Smooth muscle cell (in vitro differentiated cells): ENCODE measurements at regions not wholly inside any gene's neighbourhood (a gene's known extent, or its start where the extent isn't known, plus 50 kb on each side); places are given as distances from the start of the nearest gene placed in this dataset.

Experiments
- DNase-seq: peaks from one replicate; lab custom pipeline; 2025; ENCODE audit not compliant: unreplicated experiment; lab: John Stamatoyannopoulos, UW
- H2AFZ ChIP-seq: fragments of 200-600 bp; sonication (generic); 2 replicates; pipeline ENCODE4 v1.6.0; 2016; ENCODE audit warnings: antibody characterized with exemption, low read depth, mild to moderate bottlenecking
- H3F3A ChIP-seq: fragments of 200-600 bp; sonication (generic); 2 replicates; pipeline ENCODE4 v1.6.0; 2017; ENCODE audit warnings: antibody characterized with exemption, low read depth
- H3K27ac ChIP-seq: fragments of 200-600 bp; sonication (generic); 2 replicates; pipeline ENCODE4 v1.5.1; 2016; ENCODE audit warnings: low read depth, mild to moderate bottlenecking
- H3K27me3 ChIP-seq: fragments of 200-600 bp; sonication (generic); 2 replicates; pipeline ENCODE4 v1.6.1; 2016; ENCODE audit warnings: low read depth, mild to moderate bottlenecking
- H3K36me3 ChIP-seq: fragments of 200-600 bp; sonication (generic); 2 replicates; pipeline ENCODE4 v1.5.1; 2016; ENCODE audit warnings: low read depth
- H3K4me1 ChIP-seq: fragments of 200-600 bp; sonication (generic); 2 replicates; pipeline ENCODE4 v1.5.1; 2016; ENCODE audit warnings: low read depth
- H3K4me2 ChIP-seq: fragments of 200-600 bp; sonication (generic); 2 replicates; pipeline ENCODE4 v1.6.0; 2016; ENCODE audit warnings: mild to moderate bottlenecking
- H3K4me3 ChIP-seq: fragments of 200-600 bp; sonication (generic); 2 replicates; pipeline ENCODE4 v1.5.1; 2016; ENCODE audit warnings: mild to moderate bottlenecking
- H3K79me2 ChIP-seq: fragments of 200-600 bp; sonication (generic); 2 replicates; pipeline ENCODE4 v1.6.0; 2016; ENCODE audit warnings: low read depth, mild to moderate bottlenecking
- H3K9ac ChIP-seq: fragments of 200-600 bp; sonication (generic); 2 replicates; pipeline ENCODE4 v1.6.0; 2016; ENCODE audit warnings: low read depth
- H3K9me3 ChIP-seq: fragments of 200-600 bp; sonication (generic); replicated peaks from 2 replicates; pipeline ENCODE4 v1.5.1; 2016; ENCODE audit warnings: low read depth
- H4K20me1 ChIP-seq: fragments of 200-600 bp; sonication (generic); 2 replicates; pipeline ENCODE4 v1.6.0; 2016; ENCODE audit warnings: low read depth
- WGBS: methylation state at CpG from one replicate; pipeline ENCODE4 v1.1.7; 2016; ENCODE audit warnings: low lambda C conversion rate; 5-methylcytosine and 5-hydroxymethylcytosine counted together
- TF ChIP-seq, protein P1 (sequence below): fragments of 200-600 bp; sonication (generic); IDR thresholded peaks from 2 replicates; pipeline ENCODE4 v1.5.1; 2017; ENCODE audit warnings: borderline replicate concordance, mild to moderate bottlenecking, antibody characterized with exemption; ENCODE audit not compliant: insufficient read depth, poor library complexity, severe bottlenecking

DNA sequence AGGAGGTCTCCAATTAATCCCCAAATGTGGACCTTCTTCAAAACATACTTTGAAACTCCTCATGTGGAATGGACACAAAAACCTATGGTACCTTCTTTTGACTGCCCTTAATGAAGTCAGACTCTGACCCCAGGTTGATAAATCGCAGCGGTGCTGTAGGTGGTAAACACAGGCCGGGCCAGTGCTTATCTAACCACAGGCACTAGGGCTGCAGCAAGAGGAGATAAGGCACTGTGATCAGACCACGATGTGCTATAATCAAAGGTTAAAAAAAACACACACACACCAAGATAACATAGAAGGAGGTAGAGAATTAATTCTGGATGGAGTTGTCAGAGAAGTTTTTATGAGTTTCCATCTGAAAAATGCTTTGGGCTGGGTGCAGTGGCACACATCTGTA is 52.3 kb upstream of the SIPA1L2 start:
- WGBS, result 45% methylated on average over 4 of the region's 4 CpGs
- H3K4me2 ChIP-seq, result no peak overlapping the region
- H3F3A ChIP-seq, result no peaks in the 10 kb centered on the region
- H3K4me1 ChIP-seq, result no peaks in the 10 kb centered on the region
- H4K20me1 ChIP-seq, result no peaks in the 10 kb centered on the region
- H3K36me3 ChIP-seq, result no peaks in the 10 kb centered on the region
- H3K79me2 ChIP-seq, result no peaks in the 10 kb centered on the region
- H3K9me3 ChIP-seq, result no peaks in the 10 kb centered on the region
- H3K9ac ChIP-seq, result no peak overlapping the region
- TF ChIP-seq, protein P1, sequence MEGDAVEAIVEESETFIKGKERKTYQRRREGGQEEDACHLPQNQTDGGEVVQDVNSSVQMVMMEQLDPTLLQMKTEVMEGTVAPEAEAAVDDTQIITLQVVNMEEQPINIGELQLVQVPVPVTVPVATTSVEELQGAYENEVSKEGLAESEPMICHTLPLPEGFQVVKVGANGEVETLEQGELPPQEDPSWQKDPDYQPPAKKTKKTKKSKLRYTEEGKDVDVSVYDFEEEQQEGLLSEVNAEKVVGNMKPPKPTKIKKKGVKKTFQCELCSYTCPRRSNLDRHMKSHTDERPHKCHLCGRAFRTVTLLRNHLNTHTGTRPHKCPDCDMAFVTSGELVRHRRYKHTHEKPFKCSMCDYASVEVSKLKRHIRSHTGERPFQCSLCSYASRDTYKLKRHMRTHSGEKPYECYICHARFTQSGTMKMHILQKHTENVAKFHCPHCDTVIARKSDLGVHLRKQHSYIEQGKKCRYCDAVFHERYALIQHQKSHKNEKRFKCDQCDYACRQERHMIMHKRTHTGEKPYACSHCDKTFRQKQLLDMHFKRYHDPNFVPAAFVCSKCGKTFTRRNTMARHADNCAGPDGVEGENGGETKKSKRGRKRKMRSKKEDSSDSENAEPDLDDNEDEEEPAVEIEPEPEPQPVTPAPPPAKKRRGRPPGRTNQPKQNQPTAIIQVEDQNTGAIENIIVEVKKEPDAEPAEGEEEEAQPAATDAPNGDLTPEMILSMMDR, result no peak
- H3K4me3 ChIP-seq, result no peak overlapping the region
- H2AFZ ChIP-seq, result no peak overlapping the region
- no peaks in the 10 kb centered on the region for H3K27me3 ChIP-seq
- no peak for DNase-seq
- H3K27ac ChIP-seq, result no peak overlapping the region

DNA sequence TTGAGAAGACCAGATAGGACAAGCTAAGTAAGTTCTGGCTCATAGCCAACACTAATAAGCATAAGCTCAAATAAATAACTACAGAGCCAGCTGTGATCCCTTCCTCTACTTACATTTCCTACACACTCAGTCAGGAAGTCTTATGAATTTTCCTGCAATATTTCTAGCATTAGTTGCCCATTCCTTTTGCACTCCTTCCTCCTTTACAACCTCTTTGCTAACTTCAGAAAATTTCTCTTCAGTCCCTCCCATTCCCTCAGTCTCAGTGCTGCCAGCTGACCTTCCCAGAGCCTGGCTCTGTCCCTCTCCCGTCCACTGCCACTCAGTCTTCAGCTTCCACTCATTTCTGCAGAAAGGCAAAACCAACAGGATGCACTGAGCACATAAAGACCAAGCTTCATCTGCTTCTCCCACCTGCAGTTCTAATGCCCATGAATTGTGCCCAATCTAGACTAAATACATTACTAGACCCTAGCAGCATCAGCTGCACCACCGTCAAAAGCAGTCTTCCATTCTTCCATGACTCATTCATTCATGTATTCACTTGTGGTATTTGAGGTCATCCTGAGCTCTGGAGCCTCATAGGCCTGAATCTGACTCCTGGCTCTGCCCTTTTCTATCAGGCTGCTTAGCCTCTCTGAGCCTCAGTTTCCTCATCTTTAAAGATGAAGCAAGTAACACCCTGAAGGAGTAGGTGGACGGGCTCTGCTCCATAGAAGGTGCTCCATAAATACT is 54.6 kb upstream of the SIPA1L2 start:
- TF ChIP-seq, protein P1, result no peak
- Histone ChIP-seq H3K4me3 (no peak overlapping the region), H3F3A (no peaks in the 10 kb centered on the region), H3K4me1 (no peaks in the 10 kb centered on the region), H3K9ac (no peak overlapping the region), H3K27me3 (no peaks in the 10 kb centered on the region), H3K27ac (no peak overlapping the region), H2AFZ (no peak overlapping the region), H3K4me2 (no peak overlapping the region), H3K9me3 (no peaks in the 10 kb centered on the region), H4K20me1 (no peaks in the 10 kb centered on the region), H3K36me3 (no peaks in the 10 kb centered on the region), H3K79me2 (no peaks in the 10 kb centered on the region)
- no peak for DNase-seq
- WGBS, result 63% methylated on average over 3 of the region's 3 CpGs

DNA sequence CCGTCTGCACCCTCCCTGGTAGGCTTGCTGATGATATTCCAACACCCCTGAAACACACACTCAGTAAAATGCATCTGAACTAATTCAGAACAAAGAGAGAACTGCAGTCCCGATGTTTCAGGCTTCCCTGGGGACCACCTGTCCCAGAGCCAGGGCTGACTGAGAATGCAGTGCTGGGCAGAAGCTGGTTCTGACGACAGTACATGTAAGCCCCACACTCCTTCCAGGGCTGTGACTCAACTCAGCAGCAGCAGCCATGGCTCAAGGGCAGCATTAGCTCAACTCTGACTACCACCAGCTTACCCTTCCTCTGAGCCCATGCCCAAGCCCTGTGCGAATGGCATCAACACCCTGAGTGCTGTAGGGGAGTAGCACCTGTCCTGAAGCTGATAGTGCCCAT is 56.4 kb upstream of the SIPA1L2 start:
- Histone ChIP-seq H3K4me2 (no peak overlapping the region), H3K9me3 (no peaks in the 10 kb centered on the region), H3K36me3 (no peaks in the 10 kb centered on the region), H3K79me2 (no peaks in the 10 kb centered on the region), H3K27ac (no peak overlapping the region), H3F3A (no peaks in the 10 kb centered on the region), H3K4me1 (no peaks in the 10 kb centered on the region), H3K9ac (no peak overlapping the region), H4K20me1 (no peaks in the 10 kb centered on the region), H2AFZ (no peak overlapping the region), H3K27me3 (no peaks in the 10 kb centered on the region), H3K4me3 (no peak overlapping the region)
- WGBS, result 51% methylated on average over 4 of the region's 4 CpGs
- TF ChIP-seq, protein P1, result no peak
- no peak for DNase-seq

DNA sequence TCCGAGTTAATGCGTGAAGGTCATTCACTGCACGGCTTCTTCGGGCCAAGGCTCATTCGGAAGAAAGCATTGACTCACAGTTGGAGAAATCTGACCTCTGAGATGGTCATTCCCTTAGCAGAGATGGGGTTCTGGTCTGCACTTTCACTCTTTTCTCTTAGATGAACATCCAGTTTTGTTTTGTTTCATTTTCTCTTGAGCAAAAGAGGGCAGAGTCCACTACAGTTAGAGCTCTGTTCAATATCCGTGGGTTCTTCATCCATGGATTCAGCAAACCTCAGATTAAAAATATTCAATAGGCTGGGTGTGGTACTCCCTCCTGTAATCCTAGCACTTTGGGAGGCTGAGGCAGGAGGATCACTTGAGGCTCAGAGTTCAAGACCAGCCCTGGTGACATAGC is 57.4 kb upstream of the SIPA1L2 start:
- H4K20me1 ChIP-seq, result no peaks in the 10 kb centered on the region
- WGBS, result 98% methylated on average over 6 of the region's 6 CpGs
- no peaks in the 10 kb centered on the region for H3K4me1 ChIP-seq
- no peak overlapping the region for H3K27ac ChIP-seq
- H3K79me2 ChIP-seq, result no peaks in the 10 kb centered on the region
- TF ChIP-seq, protein P1, result no peak
- no peak overlapping the region for H3K4me3 ChIP-seq
- H3K9me3 ChIP-seq, result no peaks in the 10 kb centered on the region
- H3K27me3 ChIP-seq, result no peaks in the 10 kb centered on the region
- no peak overlapping the region for H3K4me2 ChIP-seq
- no peak overlapping the region for H2AFZ ChIP-seq
- no peak overlapping the region for H3K9ac ChIP-seq
- H3F3A ChIP-seq, result no peaks in the 10 kb centered on the region
- no peak for DNase-seq
- H3K36me3 ChIP-seq, result no peaks in the 10 kb centered on the region
